GM20000 (cell line): ENCODE measurements at regions not wholly inside any gene's neighbourhood (a gene's known extent, or its start where the extent isn't known, plus 50 kb on each side); places are given as distances from the start of the nearest gene placed in this dataset.
A peak's percentile ranks its signal among the peaks of the same experiment; 100 is the strongest.
"Not testable (repeated sequence)": the region's sequence is repeated elsewhere in the genome, so short reads cannot be mapped to it uniquely, and the experiment has no call there.

Source experiments
- DNase-seq: peaks from one replicate; pipeline ENCODE4 v3.0.0; 2012; ENCODE audit warnings: low spot score
- TF ChIP-seq, protein P1 (sequence below): IDR thresholded peaks from 2 replicates; pipeline ENCODE4 v1.5.1; 2012; ENCODE audit warnings: mild to moderate bottlenecking, control low read depth; ENCODE audit errors: extremely low read depth, missing control alignments

DNA sequence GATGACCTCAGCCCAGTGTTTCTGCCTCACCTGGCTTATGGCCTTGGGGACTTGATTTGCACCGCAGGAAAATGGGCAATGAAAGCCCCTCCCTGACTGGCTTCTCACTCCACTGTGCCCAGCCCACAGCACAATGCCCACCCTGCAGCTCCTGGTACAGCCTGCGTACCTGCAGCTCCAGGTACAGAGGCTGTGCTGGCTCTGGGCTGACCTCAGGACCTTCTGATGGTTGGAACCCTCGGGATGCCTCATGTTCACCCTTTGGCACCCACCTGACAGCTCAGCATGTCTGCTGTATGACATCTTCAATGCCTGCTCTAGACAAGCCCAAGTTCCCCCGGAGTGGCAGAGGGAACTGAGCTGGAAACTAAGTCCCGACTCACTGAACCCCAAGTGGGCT, 87.1 kb downstream of the ALG10 start:
- no peak for DNase-seq
- TF ChIP-seq, protein P1, sequence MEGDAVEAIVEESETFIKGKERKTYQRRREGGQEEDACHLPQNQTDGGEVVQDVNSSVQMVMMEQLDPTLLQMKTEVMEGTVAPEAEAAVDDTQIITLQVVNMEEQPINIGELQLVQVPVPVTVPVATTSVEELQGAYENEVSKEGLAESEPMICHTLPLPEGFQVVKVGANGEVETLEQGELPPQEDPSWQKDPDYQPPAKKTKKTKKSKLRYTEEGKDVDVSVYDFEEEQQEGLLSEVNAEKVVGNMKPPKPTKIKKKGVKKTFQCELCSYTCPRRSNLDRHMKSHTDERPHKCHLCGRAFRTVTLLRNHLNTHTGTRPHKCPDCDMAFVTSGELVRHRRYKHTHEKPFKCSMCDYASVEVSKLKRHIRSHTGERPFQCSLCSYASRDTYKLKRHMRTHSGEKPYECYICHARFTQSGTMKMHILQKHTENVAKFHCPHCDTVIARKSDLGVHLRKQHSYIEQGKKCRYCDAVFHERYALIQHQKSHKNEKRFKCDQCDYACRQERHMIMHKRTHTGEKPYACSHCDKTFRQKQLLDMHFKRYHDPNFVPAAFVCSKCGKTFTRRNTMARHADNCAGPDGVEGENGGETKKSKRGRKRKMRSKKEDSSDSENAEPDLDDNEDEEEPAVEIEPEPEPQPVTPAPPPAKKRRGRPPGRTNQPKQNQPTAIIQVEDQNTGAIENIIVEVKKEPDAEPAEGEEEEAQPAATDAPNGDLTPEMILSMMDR, result no peak

DNA sequence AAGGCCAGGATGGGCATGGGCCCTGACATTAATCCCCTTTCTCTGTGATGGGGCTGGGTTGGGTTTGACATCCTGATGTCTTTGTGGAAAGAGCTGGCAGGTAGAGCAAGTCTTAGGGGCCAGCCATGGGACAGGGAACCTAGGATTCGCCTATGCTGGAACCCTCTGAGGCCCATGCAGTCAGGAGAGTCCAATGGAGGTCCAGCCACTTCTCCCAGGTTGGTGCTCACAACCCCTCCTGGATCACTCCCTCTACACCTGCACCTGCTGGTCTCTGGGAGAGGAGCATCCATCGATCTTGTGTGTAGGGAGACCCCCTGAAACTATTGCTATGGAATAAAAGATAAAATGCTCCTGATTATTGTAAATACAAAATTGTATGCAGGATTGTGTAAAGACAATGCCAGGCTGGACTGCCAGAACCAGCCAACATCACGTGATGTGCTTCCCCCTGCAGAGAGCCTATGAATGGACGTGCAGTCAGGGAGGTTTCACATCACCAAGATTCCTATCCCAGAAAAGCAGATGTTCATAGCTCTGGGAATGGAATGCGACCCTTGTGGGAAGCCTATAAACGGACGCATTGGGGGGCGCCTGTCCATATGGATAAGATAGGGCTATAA, 87.7 kb downstream of the ALG10 start:
- DNase-seq, result peak; percentile 11

DNA sequence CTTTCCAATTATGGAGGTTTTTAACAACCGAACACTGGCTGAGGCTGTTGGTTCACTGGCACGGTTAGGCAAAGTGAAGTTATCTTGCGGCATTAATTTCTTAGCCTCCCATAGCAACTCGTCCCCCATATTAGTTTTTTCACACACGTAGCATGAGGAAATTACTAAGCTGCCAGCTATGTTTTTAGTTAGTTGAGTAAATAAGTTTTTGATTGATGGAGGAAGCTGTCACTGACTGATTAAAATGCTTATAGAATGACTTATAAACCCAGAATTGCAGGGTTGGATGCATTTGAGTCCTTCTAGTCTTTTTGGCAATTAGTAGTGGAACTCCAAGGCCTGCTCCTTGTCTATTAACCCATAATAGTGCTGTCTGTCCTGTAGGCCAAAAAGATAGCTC, 97.1 kb downstream of the ALG10 start:
- TF ChIP-seq, protein P1, result no peak
- no peak for DNase-seq

DNA sequence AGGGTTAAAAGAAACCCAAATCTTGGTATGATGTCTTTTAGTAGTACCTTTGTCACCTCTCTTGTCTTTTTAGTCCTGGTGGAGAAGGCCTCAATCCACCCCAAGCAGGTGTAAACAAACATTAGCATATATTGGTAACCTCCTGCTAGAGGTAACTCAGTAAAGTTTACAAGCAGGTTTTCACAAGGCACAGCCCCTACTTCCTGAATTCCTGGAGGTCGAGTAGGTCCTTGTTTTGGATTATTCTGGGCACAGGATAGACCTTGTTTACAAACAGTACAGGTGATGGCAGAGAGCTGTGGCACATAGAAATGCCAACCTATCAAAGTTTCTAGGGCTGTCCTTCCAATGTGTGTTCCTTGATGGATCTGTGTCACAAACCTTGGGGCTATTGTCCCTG, 99.1 kb downstream of the ALG10 start:
- no peak for DNase-seq
- TF ChIP-seq, protein P1, result no peak

DNA sequence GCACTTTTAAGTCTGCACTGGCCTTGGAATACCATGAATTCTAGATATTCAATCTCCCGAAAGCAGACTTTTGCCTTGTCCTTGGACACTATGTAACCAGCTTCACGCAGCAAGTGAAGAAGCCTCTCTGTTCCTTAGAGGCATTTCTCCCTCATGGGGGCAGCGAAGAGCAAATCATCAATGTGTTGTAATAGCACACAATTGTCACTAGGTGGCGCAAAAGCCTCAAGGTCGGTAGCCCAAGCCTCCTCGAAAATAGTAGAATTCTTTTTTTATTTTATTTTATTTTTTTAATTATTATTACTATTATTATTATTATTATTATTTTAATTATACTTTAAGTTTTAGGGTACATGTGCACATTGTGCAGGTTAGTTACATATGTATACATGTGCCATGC, 100.8 kb downstream of the ALG10 start:
- DNase-seq, result peak; percentile 69
- TF ChIP-seq, protein P1, result peak; percentile 84

DNA sequence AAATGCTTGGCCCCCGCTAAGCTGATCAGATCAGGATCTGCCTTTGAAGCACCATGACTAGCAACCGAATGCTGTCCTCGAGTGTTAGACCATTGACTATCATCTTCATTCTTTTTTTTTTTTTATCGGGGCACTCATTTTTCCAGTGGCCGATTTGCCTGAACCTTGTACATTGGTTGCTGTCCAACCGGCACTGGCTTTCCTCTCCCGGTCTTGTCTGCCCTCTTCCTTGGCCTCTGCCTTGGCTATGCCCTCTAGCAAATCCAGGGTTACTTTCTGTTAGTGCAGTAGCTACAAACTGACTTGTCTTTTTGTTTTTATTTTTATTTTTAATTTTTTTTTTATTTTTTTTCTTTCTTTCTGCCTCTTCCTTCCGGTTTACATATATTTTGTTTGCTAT, 102.3 kb downstream of the ALG10 start:
- TF ChIP-seq, protein P1, result no peak
- DNase-seq, result no peak

DNA sequence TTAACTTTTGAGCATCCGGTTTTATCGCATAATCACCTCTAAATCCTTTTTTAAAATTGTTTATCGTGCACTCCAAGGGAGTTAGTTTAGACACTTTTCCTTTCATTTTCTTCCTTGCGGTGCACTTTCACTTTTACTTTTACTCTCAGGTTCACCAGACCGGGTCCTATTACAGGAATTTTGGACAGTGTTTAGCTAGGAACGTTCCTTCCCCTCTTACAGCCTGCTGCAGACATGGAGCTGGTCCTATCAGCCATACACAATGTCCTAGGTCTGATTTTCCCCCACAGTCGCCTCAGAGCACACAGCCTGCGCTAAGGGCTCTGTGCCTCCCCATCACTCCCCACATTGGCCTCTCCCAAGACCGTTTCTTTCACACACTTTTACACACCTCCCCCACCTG, 103.9 kb downstream of the ALG10 start:
- peak; percentile 34 for DNase-seq
- TF ChIP-seq, protein P1, result no peak

DNA sequence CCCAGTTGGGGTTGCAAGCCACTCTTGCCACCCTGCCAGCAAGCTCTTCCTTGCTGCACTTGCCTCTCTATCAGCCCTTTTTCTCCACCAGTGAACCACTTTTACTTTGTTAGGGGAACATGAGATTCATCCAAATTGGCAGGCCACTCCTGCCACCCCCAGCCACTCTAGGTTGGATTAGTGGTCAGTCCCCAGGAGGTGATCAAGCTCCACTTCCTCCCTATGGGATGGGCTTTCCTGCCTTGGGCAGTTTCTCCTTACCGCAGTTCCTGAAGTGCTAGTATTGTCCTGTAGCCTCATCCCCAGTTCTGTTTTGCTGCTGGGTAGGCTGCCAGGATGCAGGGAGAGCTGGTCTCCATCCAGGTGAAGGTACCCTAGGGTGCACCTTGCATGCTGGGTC, 104.5 kb downstream of the ALG10 start:
- DNase-seq, result no peak
- TF ChIP-seq, protein P1, result no peak

DNA sequence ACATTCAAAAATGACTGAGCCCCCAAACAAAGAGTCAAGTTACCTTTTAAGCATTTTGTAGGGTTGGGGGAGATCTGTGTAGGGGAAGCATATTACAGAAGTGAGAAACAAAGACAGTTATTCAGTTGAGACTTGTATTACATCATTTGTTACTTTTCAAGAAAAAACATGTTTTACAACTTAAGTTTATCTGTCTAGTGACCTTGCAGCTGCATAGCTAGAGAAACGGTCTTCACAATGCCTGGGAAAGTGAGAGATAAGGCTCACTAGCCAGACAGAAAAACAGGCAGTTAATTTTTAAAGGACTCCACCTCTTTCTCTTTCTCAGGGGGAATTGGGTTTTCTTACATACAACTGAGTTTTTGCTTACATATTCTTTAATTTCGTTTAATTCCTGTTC, 105.1 kb downstream of the ALG10 start:
- not testable (repeated sequence) for DNase-seq
